ENCODE measurements at regions not wholly inside any gene's neighbourhood (a gene's known extent, or its start where the extent isn't known, plus 50 kb on each side); places are given as distances from the start of the nearest gene placed in this dataset.

DNA sequence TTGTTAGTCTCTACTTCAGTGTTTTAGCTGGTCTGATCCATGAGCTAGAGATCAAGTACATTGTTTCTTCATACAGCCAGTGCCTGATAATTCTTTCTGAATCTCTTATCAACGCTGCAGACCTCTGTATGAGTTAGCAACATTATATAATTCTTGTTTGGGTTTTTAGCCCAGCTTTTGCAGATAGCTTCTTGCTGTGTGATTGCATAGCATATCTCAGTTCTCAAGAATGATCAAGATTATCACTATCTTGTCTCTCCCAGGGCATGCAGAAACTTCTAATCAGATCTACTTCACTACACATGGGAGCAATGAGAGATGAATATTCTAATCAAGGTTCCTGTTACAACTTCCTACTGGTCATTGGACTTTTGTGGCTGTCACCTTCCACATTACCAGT is 158.3 kb downstream of the FAM174A start:
- no peak overlapping the region for H2BK12ac ChIP-seq (ENCODE audit: low read depth, low read length)
- CTCF ChIA-PET (ENCODE audit: partially characterized antibody): interaction anchor here (0.7 kb wide), 1 partner anchor 9 kb away, joined by 3 read pairs; no protein-coding TSS in a partner anchor
- 86% methylated on average over 1 of the region's 1 CpG; no CpG with 5 or more reads in 1 of the 2 experiments for WGBS, 2 experiments (ENCODE audit: extremely low coverage in 1 of 2, insufficient coverage in 1 of 2, insufficient read length in 1 of 2, insufficient replicate concordance in 2 of 2, low coverage in 1 of 2, low lambda C conversion rate in 2 of 2, missing lambda C conversion rate in 1 of 2)
- no peak for TF ChIP-seq SIX5 (IDR thresholded peaks at IDR 0.05; ENCODE audit: low read depth, low read length)
- TF ChIP-seq POU5F1 (IDR thresholded peaks at IDR 0.05; ENCODE audit: low read depth, low read length): no peak
- no peak for TF ChIP-seq POLR2AphosphoS5 (IDR thresholded peaks at IDR 0.05; ENCODE audit: low read depth, low read length)
- TF ChIP-seq RNF2 (IDR thresholded peaks at IDR 0.05; ENCODE audit: borderline replicate concordance, low read depth, low read length, missing control alignments, poor library complexity, severe bottlenecking): no peak
- TF ChIP-seq JUN (IDR thresholded peaks at IDR 0.05; ENCODE audit: low read depth, low read length): no peak
- no peak for TF ChIP-seq USF2 (IDR thresholded peaks at IDR 0.05; ENCODE audit: low read length)
- no peak for TF ChIP-seq EP300 (IDR thresholded peaks at IDR 0.05; ENCODE audit: borderline replicate concordance in 1 of 2, low read depth in 2 of 2, low read length in 2 of 2)
- no peak for TF ChIP-seq TAF1 (IDR thresholded peaks at IDR 0.05; ENCODE audit: low read depth, low read length)
- TF ChIP-seq TCF12 (IDR thresholded peaks at IDR 0.05; ENCODE audit: low read depth, low read length): no peak
- no peak for TF ChIP-seq GABPA (IDR thresholded peaks at IDR 0.05; ENCODE audit: borderline replicate concordance, insufficient read depth, low read length)
- no peak for TF ChIP-seq CHD1 (IDR thresholded peaks at IDR 0.05; ENCODE audit: low read depth, low read length)
- TF ChIP-seq BACH1 (IDR thresholded peaks at IDR 0.05; ENCODE audit: low read length): no peak
- TF ChIP-seq CBX8 (IDR thresholded peaks at IDR 0.05; ENCODE audit: borderline replicate concordance, low read depth, low read length): no peak
- no peak for TF ChIP-seq MAFK (IDR thresholded peaks at IDR 0.05; ENCODE audit: low read depth, low read length)

More for the DNA sequence above, 158.3 kb downstream of the FAM174A start:
- Histone ChIP-seq H4K20me1 (replicated peaks in 1 of 2; ENCODE audit: control insufficient read depth in 1 of 2, insufficient read depth in 2 of 2, low read length in 2 of 2) (no peaks in the 10 kb centered on the region), H3K9ac (replicated peaks in 1 of 4; ENCODE audit: extremely low read depth in 1 of 4, low read depth in 3 of 4, low read length in 3 of 4) (no peak overlapping the region), H3K27me3 (replicated peaks in 1 of 4; ENCODE audit: control insufficient read depth in 3 of 4, extremely low read depth in 1 of 4, insufficient read depth in 3 of 4, low read length in 3 of 4) (no peaks in the 10 kb centered on the region), H4K8ac (ENCODE audit: extremely low read depth, insufficient read depth, low read length) (no peak overlapping the region), H3K9me3 (ENCODE audit: insufficient read depth in 2 of 2, low read depth in 1 of 2, low read length in 1 of 2) (peaks cover 0 to 3% of the 10 kb centered on the region in 2 experiments; a peak in 1 of 4 replicates), H3K79me2 (ENCODE audit: control insufficient read depth in 1 of 2, insufficient read depth in 2 of 2, low read length in 2 of 2) (no peaks in the 10 kb centered on the region), H4K5ac (ENCODE audit: insufficient read length, low read depth, low read length) (no peak overlapping the region), H3K4me1 (replicated peaks in 1 of 4; ENCODE audit: control insufficient read depth in 3 of 4, insufficient read depth in 4 of 4, low read length in 3 of 4) (no peaks in the 10 kb centered on the region; a peak in 1 of 7 replicates), H2AFZ (ENCODE audit: low read length) (no peak overlapping the region), H3K79me1 (ENCODE audit: low read depth, low read length) (no peaks in the 10 kb centered on the region), H3K4ac (replicated peaks; ENCODE audit: insufficient read length, low read depth, low read length) (no peak overlapping the region), H3K23me2 (ENCODE audit: low read depth, low read length) (no peaks in the 10 kb centered on the region), H2BK5ac (ENCODE audit: low read depth, low read length) (no peak overlapping the region), H3K36me3 (ENCODE audit: control insufficient read depth in 2 of 4, insufficient read depth in 4 of 4, low read length in 3 of 4) (no peaks in the 10 kb centered on the region), H3K4me2 (ENCODE audit: insufficient read depth in 1 of 2, low read depth in 2 of 2, low read length in 2 of 2) (no peak overlapping the region), H3K4me3 (ENCODE audit: extremely low read depth in 1 of 4, insufficient read depth in 2 of 4, low read depth in 3 of 4, low read length in 4 of 4) (no peak overlapping the region), H3K56ac (replicated peaks; ENCODE audit: insufficient read length, low read depth, low read length) (no peak overlapping the region), H2BK15ac (ENCODE audit: low read length) (no peak overlapping the region), H2AK5ac (ENCODE audit: low read depth, low read length) (no peak overlapping the region), H2BK120ac (replicated peaks; ENCODE audit: low read depth, low read length) (no peak overlapping the region), H3K14ac (ENCODE audit: insufficient read length) (no peak overlapping the region), H3K27ac (ENCODE audit: low read depth, low read length) (no peak overlapping the region), H3K18ac (ENCODE audit: extremely low read depth, low read length) (no peak overlapping the region), H4K91ac (replicated peaks; ENCODE audit: insufficient read length, low read length) (no peak overlapping the region), H3K23ac (ENCODE audit: insufficient read length) (no peak overlapping the region), H2BK20ac (ENCODE audit: low read length) (no peak overlapping the region)
- no peak for FAIRE-seq
- POLR2A ChIA-PET (ENCODE audit: partially characterized antibody): no interaction called here
- no peak for DNase-seq (ENCODE audit: low read depth in 1 of 2, low spot score in 2 of 2)

Measured in H1 (cell line).